ENCODE measurements at regions not wholly inside any gene's neighbourhood (a gene's known extent, or its start where the extent isn't known, plus 50 kb on each side); places are given as distances from the start of the nearest gene placed in this dataset.

DNA sequence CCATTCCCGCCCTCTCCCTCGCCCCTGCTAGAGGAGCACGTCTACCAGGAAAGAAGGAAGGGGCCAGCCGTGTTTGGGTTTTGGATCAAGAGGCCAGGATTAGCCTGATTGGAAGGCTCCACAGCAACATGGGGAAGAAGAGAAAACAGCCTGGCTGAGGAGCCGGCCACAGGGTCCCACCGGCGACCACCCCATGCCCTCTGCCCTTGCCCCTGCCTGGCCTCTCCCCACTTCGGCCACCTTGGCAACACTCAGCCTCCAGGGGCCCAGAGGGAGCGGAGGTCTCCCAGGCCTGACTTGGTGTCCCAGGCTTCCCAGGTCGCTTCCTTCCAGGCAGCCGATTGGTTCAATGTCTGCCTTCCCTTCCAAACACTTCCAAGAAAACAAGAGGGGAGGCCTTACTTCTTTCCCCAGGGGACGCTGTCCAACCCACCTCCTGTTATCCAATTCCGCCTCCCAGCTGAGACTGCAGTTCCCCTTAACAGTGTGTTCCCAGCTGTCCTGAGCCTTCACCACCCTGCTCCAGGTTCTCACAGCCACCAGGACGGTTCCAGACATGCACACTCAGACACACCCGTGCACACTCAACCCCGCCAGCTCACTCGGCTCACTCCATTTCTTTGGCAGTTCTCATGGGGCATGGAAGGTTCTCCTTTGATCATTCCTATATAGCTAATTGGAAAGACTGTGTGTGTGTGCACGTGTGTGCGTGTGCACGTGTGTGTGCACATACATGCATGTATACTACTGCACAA, 65.4 kb downstream of the RBFOX3 start:
- TF ChIP-seq, protein P1, sequence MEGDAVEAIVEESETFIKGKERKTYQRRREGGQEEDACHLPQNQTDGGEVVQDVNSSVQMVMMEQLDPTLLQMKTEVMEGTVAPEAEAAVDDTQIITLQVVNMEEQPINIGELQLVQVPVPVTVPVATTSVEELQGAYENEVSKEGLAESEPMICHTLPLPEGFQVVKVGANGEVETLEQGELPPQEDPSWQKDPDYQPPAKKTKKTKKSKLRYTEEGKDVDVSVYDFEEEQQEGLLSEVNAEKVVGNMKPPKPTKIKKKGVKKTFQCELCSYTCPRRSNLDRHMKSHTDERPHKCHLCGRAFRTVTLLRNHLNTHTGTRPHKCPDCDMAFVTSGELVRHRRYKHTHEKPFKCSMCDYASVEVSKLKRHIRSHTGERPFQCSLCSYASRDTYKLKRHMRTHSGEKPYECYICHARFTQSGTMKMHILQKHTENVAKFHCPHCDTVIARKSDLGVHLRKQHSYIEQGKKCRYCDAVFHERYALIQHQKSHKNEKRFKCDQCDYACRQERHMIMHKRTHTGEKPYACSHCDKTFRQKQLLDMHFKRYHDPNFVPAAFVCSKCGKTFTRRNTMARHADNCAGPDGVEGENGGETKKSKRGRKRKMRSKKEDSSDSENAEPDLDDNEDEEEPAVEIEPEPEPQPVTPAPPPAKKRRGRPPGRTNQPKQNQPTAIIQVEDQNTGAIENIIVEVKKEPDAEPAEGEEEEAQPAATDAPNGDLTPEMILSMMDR (conservative IDR thresholded peaks at IDR 0.05; ENCODE audit: low read depth, low read length): no peak
- no peak overlapping the region for H3K4me3 ChIP-seq (ENCODE audit: low read depth, low read length)
- no peak for DNase-seq (ENCODE audit: low read depth)

DNA sequence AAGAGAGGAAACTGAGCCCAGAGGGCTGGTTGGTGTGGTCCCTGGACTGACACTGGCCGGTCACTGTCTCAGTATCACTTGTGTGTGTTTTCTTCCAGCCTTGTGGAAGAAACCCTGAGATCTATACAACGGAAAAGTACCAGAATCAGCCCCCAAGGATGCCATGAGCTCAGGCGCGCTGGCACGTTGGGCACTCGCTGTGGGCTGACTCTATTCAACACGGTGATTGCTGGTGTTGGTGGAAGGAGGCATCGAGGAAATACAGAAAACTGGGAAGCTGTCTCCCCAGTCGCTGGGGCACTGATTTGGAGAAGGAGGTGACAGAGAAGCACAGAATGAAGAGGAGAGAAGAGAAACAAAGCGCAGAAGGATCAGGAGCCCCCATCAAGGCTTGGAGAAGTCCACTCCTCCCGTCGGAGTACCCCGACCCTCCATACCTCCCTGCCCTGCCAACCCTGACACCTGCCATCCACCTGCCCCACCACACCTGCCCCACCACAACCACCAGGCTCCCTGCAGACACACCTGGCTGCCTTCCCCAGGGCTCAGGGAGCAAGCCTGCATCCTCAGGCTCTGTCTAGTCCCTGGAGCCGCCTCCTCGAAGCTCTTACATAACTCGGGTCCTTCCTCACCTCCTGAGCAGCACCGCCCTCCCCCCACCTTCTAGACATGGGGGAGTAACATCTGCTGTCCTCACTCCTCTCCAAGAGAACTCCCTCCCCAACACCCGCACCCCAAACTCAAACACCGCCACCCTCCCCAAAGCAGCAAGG, 66.5 kb downstream of the RBFOX3 start:
- H3K4me3 ChIP-seq (ENCODE audit: low read depth, low read length): no peak overlapping the region
- TF ChIP-seq, protein P1 (conservative IDR thresholded peaks at IDR 0.05; ENCODE audit: low read depth, low read length): no peak
- no peak for DNase-seq (ENCODE audit: low read depth)

GRCh38 chr17:79543531-79543930, 67.3 kb downstream of the RBFOX3 start:
- no peak overlapping the region for H3K4me3 ChIP-seq (ENCODE audit: low read depth, low read length)
- TF ChIP-seq, protein P1 (conservative IDR thresholded peaks at IDR 0.05; ENCODE audit: low read depth, low read length): no peak
- DNase-seq (ENCODE audit: low read depth): no peak

- no peak overlapping the region for H3K4me3 ChIP-seq (ENCODE audit: low read depth, low read length)
- DNase-seq (ENCODE audit: low read depth): no peak
- TF ChIP-seq, protein P1 (conservative IDR thresholded peaks at IDR 0.05; ENCODE audit: low read depth, low read length): no peak
These were observed 68.1 kb downstream of the RBFOX3 start for GRCh38 chr17:79542718-79543117.

DNA sequence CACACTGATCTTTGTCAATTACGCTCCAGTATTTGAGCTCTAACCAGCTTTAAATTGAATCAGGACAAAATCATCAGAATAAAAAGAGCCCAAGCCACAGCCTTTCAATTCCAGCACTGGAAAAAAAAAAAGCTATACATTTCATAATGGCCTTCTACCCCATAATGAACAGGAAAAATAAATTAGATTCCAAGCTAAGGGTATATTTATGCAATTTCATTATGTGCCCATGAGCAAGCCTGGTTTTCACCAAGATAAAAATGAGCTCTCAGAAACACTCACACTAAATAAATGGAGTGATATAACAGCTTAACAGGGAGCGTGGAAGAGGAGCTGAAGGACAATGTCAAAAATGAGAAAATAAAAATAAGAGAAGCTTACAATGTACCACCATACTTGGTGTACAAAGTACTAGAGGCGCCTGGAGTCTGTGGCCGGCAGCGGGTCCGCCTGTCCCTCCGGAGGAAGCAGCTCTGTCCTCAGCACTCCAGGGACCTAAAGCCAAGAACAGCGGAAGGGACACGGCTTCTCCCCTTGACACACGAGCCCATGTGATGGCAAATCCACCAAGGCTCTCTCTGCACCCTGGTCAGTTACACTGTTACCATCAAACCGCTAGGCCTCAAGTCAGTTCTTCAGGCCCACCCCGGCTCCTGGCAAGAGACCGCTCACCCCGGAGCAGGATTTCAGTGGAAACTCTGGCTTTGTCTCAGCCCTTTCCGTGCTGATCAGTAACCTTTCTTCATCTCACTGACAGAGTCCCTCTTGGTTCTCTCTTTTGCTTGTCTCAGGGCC, 69.6 kb downstream of the RBFOX3 start:
- TF ChIP-seq, protein P1 (conservative IDR thresholded peaks at IDR 0.05; ENCODE audit: low read depth, low read length): no peak
- no peak for DNase-seq (ENCODE audit: low read depth)
- no peak overlapping the region for H3K4me3 ChIP-seq (ENCODE audit: low read depth, low read length)

DNA sequence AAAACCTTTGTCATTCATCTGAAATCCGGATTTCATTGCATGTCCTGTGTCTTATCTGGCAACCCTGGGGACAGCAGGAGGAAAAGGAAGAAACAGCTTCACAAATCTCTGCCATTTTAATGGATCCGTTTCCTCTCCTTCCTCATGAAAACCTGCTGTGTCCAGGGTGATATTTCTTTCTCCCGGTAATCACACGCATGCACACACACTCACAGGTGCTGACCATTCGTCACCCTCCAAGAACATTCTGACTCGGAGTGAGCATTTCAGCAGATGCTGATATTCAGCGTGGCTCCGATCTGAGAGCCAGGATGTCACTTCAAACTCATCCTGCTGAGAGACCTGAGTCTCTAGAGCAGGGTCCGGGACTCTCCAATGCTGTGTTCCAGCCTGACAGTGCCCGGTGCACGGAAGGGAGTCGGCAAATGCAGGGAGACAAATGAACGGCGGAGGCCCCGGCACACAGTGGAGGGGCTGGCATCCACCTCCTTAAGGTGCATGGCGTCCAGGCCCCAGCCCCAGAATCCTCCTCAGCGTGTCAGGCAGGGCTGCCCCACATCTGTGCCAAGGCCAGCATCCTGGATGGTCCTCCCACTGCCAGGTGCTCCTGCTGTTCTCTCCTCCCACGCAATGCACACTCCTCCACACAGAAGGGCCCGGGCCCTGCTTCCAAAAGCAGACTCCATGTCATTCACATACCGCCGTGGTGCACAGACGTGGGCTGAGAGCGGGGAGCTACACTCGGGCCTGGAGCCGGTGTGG, 70.7 kb downstream of the RBFOX3 start:
- no peak overlapping the region for H3K4me3 ChIP-seq (ENCODE audit: low read depth, low read length)
- DNase-seq (ENCODE audit: low read depth): no peak
- TF ChIP-seq, protein P1 (conservative IDR thresholded peaks at IDR 0.05; ENCODE audit: low read depth, low read length): no peak

Data from epithelial cell of proximal tubule (primary cell).